K562 (cell line): ENCODE measurements at regions not wholly inside any gene's neighbourhood (a gene's known extent, or its start where the extent isn't known, plus 50 kb on each side); places are given as distances from the start of the nearest gene placed in this dataset.
A peak's percentile ranks its signal among the peaks of the same experiment; 100 is the strongest.

Experiments
- ATAC-seq: fragments of 200-7000 bp; cut with Tn5 transposase; 3 replicates; pipeline ENCODE4 v1.9.1; 2020; ENCODE audit warnings: moderate library complexity
- BruUV-seq: library from RNA; stranded (reverse); fragments of 400-500 nt; replicated peaks from 2 replicates; lab custom pipeline; 2021; lab: Mats Ljungman, UMichigan
- CTCF ChIA-PET: fragments of 300-600 bp; formaldehyde crosslinking; extraction: SDS; loops from one replicate; lab custom pipeline; 2021; ENCODE audit warnings: low intra/inter-chr PET ratio; lab: Yijun Ruan, JAX
- POLR2A ChIA-PET: fragments of 300-600, 350-650 bp; sonication (Branson Sonifier 250); formaldehyde crosslinking; extraction: SDS; loops from one replicate; lab custom pipeline; 2021; ENCODE audit warnings: antibody characterized with exemption, inconsistent platforms; lab: Yijun Ruan, JAX
- DNase-seq, 4 experiments: peaks; one replicate each; pipeline versions ENCODE4 v3.0.0 to v3.0.0-alpha.2; 2011 to 2018; ENCODE audit warnings: low spot score in 3 of 4, mixed read lengths in 3 of 4; ENCODE audit errors: extremely low read depth in 1 of 4
- FAIRE-seq: peaks from 2 replicates; lab custom pipeline; 2011; peaks lifted over from hg19 to GRCh38; lab: Jason Lieb, UNC
- H2AFZ ChIP-seq: 2 replicates; pipeline ENCODE4 v1.6.0; 2011; ENCODE audit warnings: low read depth, low read length, control low read depth, inconsistent platforms
- H3K27ac ChIP-seq: fragments of 200-600 bp; 3 replicates; pipeline ENCODE4 v1.8.0; 2011; ENCODE audit warnings: low read depth, mild to moderate bottlenecking, control low read depth, inconsistent platforms, low read length, moderate library complexity, mixed read lengths; ENCODE audit errors: extremely low read depth
- H3K27me3 ChIP-seq, 2 experiments: fragments of 300-600 bp in 1 of 2; 2 replicates in 1 of 2; 3 replicates in 1 of 2; pipeline versions ENCODE4 v1.6.0 to v1.8.0; 2011; ENCODE audit warnings: inconsistent platforms in 2 of 2, low read length in 2 of 2, mild to moderate bottlenecking in 1 of 2, mixed read lengths in 1 of 2, moderate library complexity in 1 of 2; ENCODE audit not compliant: control insufficient read depth in 2 of 2, insufficient read depth in 2 of 2
- H3K36me3 ChIP-seq: fragments of 300-600 bp; 3 replicates; pipeline ENCODE4 v1.8.0; 2011; ENCODE audit warnings: mild to moderate bottlenecking, low read length, inconsistent platforms; ENCODE audit not compliant: control insufficient read depth, insufficient read depth
- H3K4me1 ChIP-seq, 2 experiments: fragments of 200-600 bp in 1 of 2; replicated peaks in 1 of 2; 2 replicates in 1 of 2; 3 replicates in 1 of 2; pipeline versions ENCODE4 v1.5.1 to v1.8.0; 2011; ENCODE audit warnings: inconsistent platforms in 2 of 2, low read length in 2 of 2, mild to moderate bottlenecking in 1 of 2, mixed read lengths in 1 of 2, moderate library complexity in 1 of 2; ENCODE audit not compliant: control insufficient read depth in 2 of 2, insufficient read depth in 2 of 2
- H3K4me2 ChIP-seq: 2 replicates; pipeline ENCODE4 v1.6.1; 2011; ENCODE audit warnings: low read length, control low read depth, inconsistent platforms, mixed read lengths; ENCODE audit not compliant: insufficient read depth
- H3K4me3 ChIP-seq: fragments of 200-600 bp; sonication (generic), shearing (Covaris generic); 2 replicates; pipeline ENCODE4 v1.5.1; 2016; ENCODE audit warnings: control low read depth, inconsistent platforms
- H3K79me2 ChIP-seq: fragments of 200-600 bp; 3 replicates; pipeline ENCODE4 v1.8.0; 2011; ENCODE audit warnings: low read length, inconsistent platforms; ENCODE audit not compliant: control insufficient read depth, insufficient read depth
- H3K9ac ChIP-seq, 2 experiments: 2 replicates each; pipeline versions ENCODE4 v1.6.0 to v1.6.1; 2011; ENCODE audit warnings: low read depth in 2 of 2, low read length in 2 of 2, control low read depth in 1 of 2, inconsistent platforms in 1 of 2, mild to moderate bottlenecking in 1 of 2, mixed read lengths in 1 of 2; ENCODE audit not compliant: insufficient read depth in 1 of 2
- H3K9me1 ChIP-seq: one replicate; pipeline ENCODE4 v1.6.0; 2011; ENCODE audit warnings: inconsistent platforms, mild to moderate bottlenecking, low read length, moderate library complexity; ENCODE audit not compliant: control insufficient read depth, insufficient read depth
- H3K9me3 ChIP-seq: replicated peaks from 2 replicates; pipeline ENCODE4 v1.5.1; 2011; ENCODE audit warnings: low read depth, low read length, inconsistent platforms; ENCODE audit not compliant: control insufficient read depth, insufficient read depth
- H4K20me1 ChIP-seq: replicated peaks from 2 replicates; pipeline ENCODE4 v1.6.1; 2011; ENCODE audit warnings: low read length, inconsistent platforms, mixed read lengths; ENCODE audit not compliant: control insufficient read depth, insufficient read depth
- TEAD2 ChIP-seq: fragments of 450-650 bp; IDR thresholded peaks from 2 replicates; pipeline ENCODE4 v1.6.1; 2016; ENCODE audit warnings: missing genetic modification characterization, control low read depth, missing compliant biosample characterization
- WGBS: fragments of 100-300 bp; shearing (Covaris generic); methylation state at CpG from one replicate; pipeline ENCODE4 v1.1.6; 2016; ENCODE audit warnings: low coverage, mixed read lengths; ENCODE audit not compliant: insufficient coverage; ENCODE audit errors: missing lambda C conversion rate; 5-methylcytosine and 5-hydroxymethylcytosine counted together
- in situ Hi-C: fragments of 300-500 bp; cut with MboI; formaldehyde crosslinking; loops from 4 replicates; pipeline ENCODE4 v1.15.0; 2018; ENCODE audit warnings: inconsistent platforms, mixed read lengths
- intact Hi-C: fragments of 100-400 bp; cut with micrococcal nuclease; formaldehyde crosslinking; loops from 2 replicates; pipeline ENCODE4 v1.14.2; 2022
- TF ChIP-seq, protein P1 (sequence below): fragments of 450-650 bp; IDR thresholded peaks from 2 replicates; pipeline ENCODE4 v1.7.0; 2016; ENCODE audit warnings: borderline replicate concordance
- TF ChIP-seq, protein P2 (sequence below): IDR thresholded peaks from 2 replicates; pipeline ENCODE4 v1.6.1; 2011; ENCODE audit warnings: borderline replicate concordance, low read depth, mild to moderate bottlenecking, moderate library complexity, low read length; ENCODE audit not compliant: insufficient read depth, poor library complexity, severe bottlenecking
- TF ChIP-seq, protein P3 (sequence below): sonication (generic); formaldehyde crosslinking; IDR thresholded peaks from 2 replicates; pipeline ENCODE4 v1.9.0; 2022; ENCODE audit warnings: mild to moderate bottlenecking, missing genetic modification reagents
- TF ChIP-seq, protein P4 (sequence below), 3 experiments: IDR thresholded peaks in 2 of 3; conservative IDR thresholded peaks in 1 of 3; 2 replicates each; pipeline ENCODE4 v1.5.1; 2011 to 2012; ENCODE audit warnings: low read length in 3 of 3, mild to moderate bottlenecking in 3 of 3, control low read depth in 2 of 3, improper control_type of control experiment in 1 of 3, inconsistent platforms in 1 of 3, low read depth in 1 of 3, mixed read lengths in 1 of 3, moderate library complexity in 1 of 3; ENCODE audit not compliant: insufficient read depth in 2 of 3

DNA sequence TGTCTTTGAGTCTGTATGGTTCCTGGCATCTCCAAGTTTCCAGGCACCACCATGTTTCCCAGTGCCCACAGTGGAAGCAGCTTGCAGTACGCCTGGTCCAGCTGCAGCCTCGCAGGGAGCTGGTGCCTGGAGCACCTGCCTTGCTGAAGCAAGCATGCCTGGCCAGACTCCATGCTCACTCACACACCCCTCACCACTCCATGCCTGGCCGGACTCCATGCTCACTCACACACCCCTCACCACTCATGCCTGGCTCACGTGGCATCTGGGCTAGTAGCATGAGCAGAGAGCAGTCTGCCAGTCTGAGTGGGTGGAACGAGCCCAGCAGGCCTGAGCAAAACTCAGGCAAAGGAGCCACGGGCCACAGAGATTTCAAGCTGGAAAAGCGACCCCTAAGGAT, 214.3 kb downstream of the TFAP2C start:
- no TSS peak for BruUV-seq
- 0% methylated on average over 7 of the region's 7 CpGs for WGBS
- Histone ChIP-seq H3K27ac (no peak overlapping the region), H4K20me1 (no peaks in the 10 kb centered on the region), H3K4me1 (no peaks in the 10 kb centered on the region), H3K36me3 (no peaks in the 10 kb centered on the region), H3K4me2 (no peak overlapping the region), H3K27me3 (no peaks in the 10 kb centered on the region), H3K9me1 (no peaks in the 10 kb centered on the region), H2AFZ (no peak overlapping the region), H3K9ac (no peak overlapping the region; a peak in 1 of 4 replicates), H3K79me2 (no peaks in the 10 kb centered on the region), H3K4me3 (no peak overlapping the region), H3K9me3 (no peaks in the 10 kb centered on the region)
- ChIA-PET POLR2A (interaction anchor here (0.7 kb wide), 1 partner anchor 70 kb away, joined by 3 read pairs; no protein-coding TSS in a partner anchor), CTCF (interaction anchor here (0.6 kb wide), 1 partner anchor 237 kb away, joined by 4 read pairs; no protein-coding TSS in a partner anchor)
- ATAC-seq (no peak), FAIRE-seq (no peak), DNase-seq (no peak)
- intact Hi-C loops: no loop called here
- in situ Hi-C loops: no loop called here
- no peak for TF ChIP-seq TEAD2 (tag)
- TF ChIP-seq, protein P1, sequence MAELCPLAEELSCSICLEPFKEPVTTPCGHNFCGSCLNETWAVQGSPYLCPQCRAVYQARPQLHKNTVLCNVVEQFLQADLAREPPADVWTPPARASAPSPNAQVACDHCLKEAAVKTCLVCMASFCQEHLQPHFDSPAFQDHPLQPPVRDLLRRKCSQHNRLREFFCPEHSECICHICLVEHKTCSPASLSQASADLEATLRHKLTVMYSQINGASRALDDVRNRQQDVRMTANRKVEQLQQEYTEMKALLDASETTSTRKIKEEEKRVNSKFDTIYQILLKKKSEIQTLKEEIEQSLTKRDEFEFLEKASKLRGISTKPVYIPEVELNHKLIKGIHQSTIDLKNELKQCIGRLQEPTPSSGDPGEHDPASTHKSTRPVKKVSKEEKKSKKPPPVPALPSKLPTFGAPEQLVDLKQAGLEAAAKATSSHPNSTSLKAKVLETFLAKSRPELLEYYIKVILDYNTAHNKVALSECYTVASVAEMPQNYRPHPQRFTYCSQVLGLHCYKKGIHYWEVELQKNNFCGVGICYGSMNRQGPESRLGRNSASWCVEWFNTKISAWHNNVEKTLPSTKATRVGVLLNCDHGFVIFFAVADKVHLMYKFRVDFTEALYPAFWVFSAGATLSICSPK: no peak

DNA sequence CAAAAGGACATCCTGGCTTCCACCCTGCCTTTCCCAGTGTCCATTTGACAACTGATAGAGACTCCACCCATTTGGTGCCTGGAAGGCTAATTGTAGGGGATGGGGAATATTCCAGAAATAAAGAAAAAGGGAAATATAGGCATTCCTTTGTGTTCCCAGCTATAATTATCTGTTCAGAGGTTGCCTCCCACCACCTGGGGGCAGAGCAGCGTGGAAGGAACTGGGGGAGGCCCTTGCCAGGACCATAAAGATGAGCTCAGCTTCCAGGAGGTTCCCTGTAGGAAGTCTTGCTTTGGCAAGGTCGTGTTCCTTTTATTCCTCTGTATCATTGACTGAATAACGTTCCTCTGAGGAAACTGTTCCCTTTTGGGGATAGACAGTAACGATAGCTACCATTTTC, 214.7 kb downstream of the TFAP2C start:
- intact Hi-C loops (no loop called here), in situ Hi-C loops (no loop called here)
- Histone ChIP-seq H3K27me3 (no peaks in the 10 kb centered on the region), H2AFZ (no peak overlapping the region), H3K27ac (no peak overlapping the region), H3K9me3 (no peaks in the 10 kb centered on the region), H4K20me1 (no peaks in the 10 kb centered on the region), H3K9me1 (no peaks in the 10 kb centered on the region), H3K36me3 (no peaks in the 10 kb centered on the region), H3K4me1 (no peaks in the 10 kb centered on the region), H3K4me2 (no peak overlapping the region), H3K4me3 (no peak overlapping the region), H3K79me2 (no peaks in the 10 kb centered on the region), H3K9ac (no peak overlapping the region)
- peak in 2 of 4 experiments; percentile 6 to 22 for DNase-seq
- ATAC-seq: peak; percentile 63; the same call in 1 of the 3 replicates
- WGBS: 0% methylated on average over 4 of the region's 4 CpGs
- ChIA-PET CTCF (interaction anchor here (0.6 kb wide), 1 partner anchor 237 kb away, joined by 4 read pairs; no protein-coding TSS in a partner anchor), POLR2A (interaction anchor here (0.5 to 0.7 kb wide), 3 partner anchors 11 to 1230 kb away, joined by 3 read pairs; no protein-coding TSS in a partner anchor)
- TF ChIP-seq, protein P2, sequence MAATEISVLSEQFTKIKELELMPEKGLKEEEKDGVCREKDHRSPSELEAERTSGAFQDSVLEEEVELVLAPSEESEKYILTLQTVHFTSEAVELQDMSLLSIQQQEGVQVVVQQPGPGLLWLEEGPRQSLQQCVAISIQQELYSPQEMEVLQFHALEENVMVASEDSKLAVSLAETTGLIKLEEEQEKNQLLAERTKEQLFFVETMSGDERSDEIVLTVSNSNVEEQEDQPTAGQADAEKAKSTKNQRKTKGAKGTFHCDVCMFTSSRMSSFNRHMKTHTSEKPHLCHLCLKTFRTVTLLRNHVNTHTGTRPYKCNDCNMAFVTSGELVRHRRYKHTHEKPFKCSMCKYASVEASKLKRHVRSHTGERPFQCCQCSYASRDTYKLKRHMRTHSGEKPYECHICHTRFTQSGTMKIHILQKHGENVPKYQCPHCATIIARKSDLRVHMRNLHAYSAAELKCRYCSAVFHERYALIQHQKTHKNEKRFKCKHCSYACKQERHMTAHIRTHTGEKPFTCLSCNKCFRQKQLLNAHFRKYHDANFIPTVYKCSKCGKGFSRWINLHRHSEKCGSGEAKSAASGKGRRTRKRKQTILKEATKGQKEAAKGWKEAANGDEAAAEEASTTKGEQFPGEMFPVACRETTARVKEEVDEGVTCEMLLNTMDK: peak; percentile 41
- TF ChIP-seq, protein P3, sequence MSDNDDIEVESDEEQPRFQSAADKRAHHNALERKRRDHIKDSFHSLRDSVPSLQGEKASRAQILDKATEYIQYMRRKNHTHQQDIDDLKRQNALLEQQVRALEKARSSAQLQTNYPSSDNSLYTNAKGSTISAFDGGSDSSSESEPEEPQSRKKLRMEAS (CRISPR knock-in tag): no peak
- TF ChIP-seq, protein P4, sequence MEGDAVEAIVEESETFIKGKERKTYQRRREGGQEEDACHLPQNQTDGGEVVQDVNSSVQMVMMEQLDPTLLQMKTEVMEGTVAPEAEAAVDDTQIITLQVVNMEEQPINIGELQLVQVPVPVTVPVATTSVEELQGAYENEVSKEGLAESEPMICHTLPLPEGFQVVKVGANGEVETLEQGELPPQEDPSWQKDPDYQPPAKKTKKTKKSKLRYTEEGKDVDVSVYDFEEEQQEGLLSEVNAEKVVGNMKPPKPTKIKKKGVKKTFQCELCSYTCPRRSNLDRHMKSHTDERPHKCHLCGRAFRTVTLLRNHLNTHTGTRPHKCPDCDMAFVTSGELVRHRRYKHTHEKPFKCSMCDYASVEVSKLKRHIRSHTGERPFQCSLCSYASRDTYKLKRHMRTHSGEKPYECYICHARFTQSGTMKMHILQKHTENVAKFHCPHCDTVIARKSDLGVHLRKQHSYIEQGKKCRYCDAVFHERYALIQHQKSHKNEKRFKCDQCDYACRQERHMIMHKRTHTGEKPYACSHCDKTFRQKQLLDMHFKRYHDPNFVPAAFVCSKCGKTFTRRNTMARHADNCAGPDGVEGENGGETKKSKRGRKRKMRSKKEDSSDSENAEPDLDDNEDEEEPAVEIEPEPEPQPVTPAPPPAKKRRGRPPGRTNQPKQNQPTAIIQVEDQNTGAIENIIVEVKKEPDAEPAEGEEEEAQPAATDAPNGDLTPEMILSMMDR (IDR thresholded peaks at IDR 0.05 in 2 of 3, conservative IDR thresholded peaks at IDR 0.05 in 1 of 3; ENCODE audit: insufficient read depth in 2 of 3, low read depth in 1 of 3, low read length in 3 of 3): peak; percentile 15 to 33 (median 30); a peak in 4 of 6 replicates
- no peak for FAIRE-seq
- no TSS peak for BruUV-seq
